ENCODE measurements at regions not wholly inside any gene's neighbourhood (a gene's known extent, or its start where the extent isn't known, plus 50 kb on each side); places are given as distances from the start of the nearest gene placed in this dataset.

DNA sequence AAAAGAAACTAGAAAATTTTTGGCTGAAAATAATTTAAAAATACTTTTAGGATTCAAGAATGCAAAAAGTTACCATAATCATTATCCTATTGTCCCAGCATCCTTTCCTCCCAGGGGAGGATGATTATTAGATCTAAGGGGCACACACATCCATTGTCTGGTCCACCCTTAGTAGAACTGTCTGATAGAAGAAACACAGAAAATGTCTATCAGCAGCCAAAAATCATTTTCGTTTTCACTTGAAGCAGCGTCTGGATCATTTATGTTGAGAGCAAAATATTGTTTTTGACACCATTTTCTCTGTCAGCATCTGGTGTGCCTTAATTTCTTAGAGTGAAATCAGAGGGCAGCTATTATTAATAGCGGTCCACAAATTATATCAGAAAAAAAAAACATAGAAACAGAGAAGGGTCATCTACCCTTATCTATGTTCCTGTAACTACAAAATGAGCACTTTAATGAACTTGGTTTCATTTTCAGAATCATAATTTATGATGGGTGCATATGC lies 446.3 kb downstream of the TRAM1L1 start:
- Mint-ChIP-seq H3K9me3 (no peaks in the 10 kb centered on the region), H3K27me3 (no peaks in the 10 kb centered on the region), H3K4me1 (no peaks in the 10 kb centered on the region), H3K27ac (no peak overlapping the region), H3K36me3 (ENCODE audit: low read depth) (no peaks in the 10 kb centered on the region), H3K4me3 (no peak overlapping the region)
- TF ChIP-seq, protein P1, sequence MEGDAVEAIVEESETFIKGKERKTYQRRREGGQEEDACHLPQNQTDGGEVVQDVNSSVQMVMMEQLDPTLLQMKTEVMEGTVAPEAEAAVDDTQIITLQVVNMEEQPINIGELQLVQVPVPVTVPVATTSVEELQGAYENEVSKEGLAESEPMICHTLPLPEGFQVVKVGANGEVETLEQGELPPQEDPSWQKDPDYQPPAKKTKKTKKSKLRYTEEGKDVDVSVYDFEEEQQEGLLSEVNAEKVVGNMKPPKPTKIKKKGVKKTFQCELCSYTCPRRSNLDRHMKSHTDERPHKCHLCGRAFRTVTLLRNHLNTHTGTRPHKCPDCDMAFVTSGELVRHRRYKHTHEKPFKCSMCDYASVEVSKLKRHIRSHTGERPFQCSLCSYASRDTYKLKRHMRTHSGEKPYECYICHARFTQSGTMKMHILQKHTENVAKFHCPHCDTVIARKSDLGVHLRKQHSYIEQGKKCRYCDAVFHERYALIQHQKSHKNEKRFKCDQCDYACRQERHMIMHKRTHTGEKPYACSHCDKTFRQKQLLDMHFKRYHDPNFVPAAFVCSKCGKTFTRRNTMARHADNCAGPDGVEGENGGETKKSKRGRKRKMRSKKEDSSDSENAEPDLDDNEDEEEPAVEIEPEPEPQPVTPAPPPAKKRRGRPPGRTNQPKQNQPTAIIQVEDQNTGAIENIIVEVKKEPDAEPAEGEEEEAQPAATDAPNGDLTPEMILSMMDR (IDR thresholded peaks at IDR 0.05) = no peak
- no peak for DNase-seq
- POLR2A ChIA-PET = no interaction called here
- intact Hi-C loops (cut with micrococcal nuclease) = no loop called here
- CTCF ChIA-PET = no interaction called here
- no peak for ATAC-seq (ENCODE audit: low read depth)

DNA sequence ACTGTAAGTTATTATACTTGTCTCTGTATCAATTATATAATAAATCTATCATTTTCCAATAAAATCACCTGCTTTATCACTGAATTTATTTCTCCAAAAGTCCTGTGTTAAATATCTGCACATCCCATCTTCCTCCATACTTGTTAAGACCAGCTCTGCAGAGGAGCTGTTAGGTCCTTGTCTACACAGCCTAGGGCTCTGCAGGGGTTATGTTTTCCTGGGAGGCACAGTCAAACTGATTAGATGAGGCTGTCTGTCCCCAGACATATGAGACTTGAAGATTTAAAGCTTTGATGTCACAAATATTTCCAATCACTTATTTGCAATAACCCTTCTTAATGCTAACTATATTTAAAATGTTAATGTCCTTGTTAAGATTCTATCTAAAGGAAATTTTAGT lies 446.8 kb downstream of the TRAM1L1 start:
- Mint-ChIP-seq H3K36me3 (ENCODE audit: low read depth) (no peaks in the 10 kb centered on the region), H3K4me1 (no peaks in the 10 kb centered on the region), H3K27me3 (no peaks in the 10 kb centered on the region), H3K9me3 (no peaks in the 10 kb centered on the region), H3K27ac (no peak overlapping the region), H3K4me3 (no peak overlapping the region)
- ChIA-PET CTCF (no interaction called here), POLR2A (no interaction called here)
- intact Hi-C loops (cut with micrococcal nuclease) = no loop called here
- TF ChIP-seq, protein P1 (IDR thresholded peaks at IDR 0.05) = no peak
- ATAC-seq (ENCODE audit: low read depth) = no peak
- no peak for DNase-seq

DNA sequence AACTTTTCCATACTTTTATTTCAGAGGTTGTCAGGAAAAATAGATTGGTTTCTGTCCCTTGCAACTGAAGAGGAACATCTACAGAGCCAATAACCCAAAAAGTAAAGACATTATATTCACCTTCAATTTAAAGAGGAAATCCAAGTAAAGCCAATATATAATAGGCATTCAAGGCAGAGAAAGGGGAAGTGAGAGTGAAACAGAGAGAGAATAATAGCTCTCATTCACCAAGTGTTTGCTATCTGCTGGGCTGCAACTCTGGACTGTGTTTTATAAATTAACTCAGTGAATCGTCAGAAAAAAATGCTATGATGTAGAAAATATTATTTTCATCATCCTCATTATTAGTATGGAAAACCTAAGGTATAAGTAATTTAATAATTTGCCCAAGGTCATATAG lies 448.5 kb downstream of the TRAM1L1 start:
- ATAC-seq (ENCODE audit: low read depth) (no peak), DNase-seq (no peak)
- H3K27me3 Mint-ChIP-seq = no peaks in the 10 kb centered on the region
- no peaks in the 10 kb centered on the region for H3K9me3 Mint-ChIP-seq
- no peak overlapping the region for H3K4me3 Mint-ChIP-seq
- TF ChIP-seq, protein P1 (IDR thresholded peaks at IDR 0.05) = no peak
- H3K4me1 Mint-ChIP-seq = no peaks in the 10 kb centered on the region
- H3K36me3 Mint-ChIP-seq (ENCODE audit: low read depth) = no peaks in the 10 kb centered on the region
- CTCF ChIA-PET = no interaction called here
- no peak overlapping the region for H3K27ac Mint-ChIP-seq
- intact Hi-C loops (cut with micrococcal nuclease) = no loop called here
- POLR2A ChIA-PET = no interaction called here

DNA sequence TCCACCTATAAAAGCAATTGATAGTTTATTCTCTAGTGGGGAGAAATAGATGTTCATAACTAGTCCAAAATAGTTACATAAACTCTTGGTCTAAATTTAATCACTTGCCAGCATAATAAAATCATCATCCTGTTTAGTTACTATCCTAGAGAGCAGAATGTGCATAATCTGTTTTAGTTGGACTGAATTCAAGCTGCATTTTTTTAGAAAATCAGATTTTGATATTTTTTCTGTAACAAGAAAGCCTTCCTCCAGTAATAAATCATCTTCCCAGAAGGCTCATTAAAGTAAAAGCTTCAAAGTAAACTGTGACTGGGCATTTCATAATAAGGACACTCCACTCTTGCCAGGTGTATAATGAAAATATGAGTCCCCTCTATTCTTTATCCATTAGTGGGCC lies 453.1 kb downstream of the TRAM1L1 start:
- H3K4me3 Mint-ChIP-seq = no peak overlapping the region
- TF ChIP-seq, protein P1 (IDR thresholded peaks at IDR 0.05) = no peak
- H3K27me3 Mint-ChIP-seq = no peaks in the 10 kb centered on the region
- POLR2A ChIA-PET = no interaction called here
- no peaks in the 10 kb centered on the region for H3K9me3 Mint-ChIP-seq
- CTCF ChIA-PET = no interaction called here
- no peak overlapping the region for H3K27ac Mint-ChIP-seq
- intact Hi-C loops (cut with micrococcal nuclease) = no loop called here
- ATAC-seq (ENCODE audit: low read depth) (no peak), DNase-seq (no peak)
- H3K4me1 Mint-ChIP-seq = no peaks in the 10 kb centered on the region
- H3K36me3 Mint-ChIP-seq (ENCODE audit: low read depth) = no peaks in the 10 kb centered on the region

DNA sequence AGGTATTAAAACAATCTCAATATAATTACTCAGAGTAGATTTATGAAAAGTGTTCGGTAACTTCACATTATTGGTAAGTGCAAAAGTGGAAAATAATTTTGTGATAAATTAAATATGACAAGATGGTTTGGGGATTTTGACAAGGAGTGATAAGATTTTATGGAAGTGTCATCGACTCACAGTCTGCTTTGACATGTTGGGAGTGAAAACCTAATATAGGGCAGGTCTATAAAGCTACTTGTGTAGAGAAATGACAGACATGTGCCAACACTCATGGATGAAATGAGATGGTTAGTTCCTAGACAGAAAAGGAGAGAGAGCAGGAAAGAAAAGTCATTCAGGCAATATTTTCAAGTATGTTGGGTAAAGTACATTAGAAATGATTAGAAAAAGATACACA lies 456.8 kb downstream of the TRAM1L1 start:
- no peaks in the 10 kb centered on the region for H3K9me3 Mint-ChIP-seq
- no peaks in the 10 kb centered on the region for H3K4me1 Mint-ChIP-seq
- intact Hi-C loops (cut with micrococcal nuclease) = no loop called here
- H3K36me3 Mint-ChIP-seq (ENCODE audit: low read depth) = no peaks in the 10 kb centered on the region
- H3K27ac Mint-ChIP-seq = no peak overlapping the region
- ChIA-PET POLR2A (no interaction called here), CTCF (no interaction called here)
- H3K27me3 Mint-ChIP-seq = no peaks in the 10 kb centered on the region
- no peak for DNase-seq
- no peak for ATAC-seq (ENCODE audit: low read depth)
- TF ChIP-seq, protein P1 (IDR thresholded peaks at IDR 0.05) = no peak
- H3K4me3 Mint-ChIP-seq = no peak overlapping the region
